HPDE6-E6E7 (cell line): ENCODE measurements at regions not wholly inside any gene's neighbourhood (a gene's known extent, or its start where the extent isn't known, plus 50 kb on each side); places are given as distances from the start of the nearest gene placed in this dataset.
A peak's percentile ranks its signal among the peaks of the same experiment; 100 is the strongest.

Experiments used
- DNase-seq: peaks from one replicate; pipeline ENCODE4 v3.0.0; 2011; ENCODE audit warnings: missing footprints; ENCODE audit errors: extremely low spot score

- peak; percentile 51 for DNase-seq
Observed at GRCh38 chr4:183563874-183564273, 59.0 kb downstream of the ING2 start.

- peak; percentile 27 for DNase-seq
Observed at GRCh38 chr4:183571350-183571941, 66.6 kb downstream of the ING2 start.

- no peak for DNase-seq
Observed at GRCh38 chr4:183576701-183577404, 72.0 kb downstream of the ING2 start.

- DNase-seq, result no peak
Observed at GRCh38 chr4:183580370-183580769, 75.5 kb downstream of the ING2 start.

- DNase-seq, result no peak
Observed at GRCh38 chr4:183580849-183581248, 76.0 kb downstream of the ING2 start.

- DNase-seq, result no peak
Observed at GRCh38 chr4:183586824-183587223, 72.2 kb downstream of the RWDD4 start.

- DNase-seq, result no peak
Observed at GRCh38 chr4:183588169-183588675, 70.8 kb downstream of the RWDD4 start.

GRCh38 chr4:183588691-183589090, 70.3 kb downstream of the RWDD4 start:
- DNase-seq, result no peak

- no peak for DNase-seq
Observed at GRCh38 chr4:183589461-183590099, 69.4 kb downstream of the RWDD4 start.
